Thyroid gland (tissue), 4 donors: ENCODE measurements at regions not wholly inside any gene's neighbourhood (a gene's known extent, or its start where the extent isn't known, plus 50 kb on each side); places are given as distances from the start of the nearest gene placed in this dataset.

Experiments
- POLR2A ChIP-seq, 2 donors: fragments of 450-650 bp; IDR thresholded peaks; one replicate each; pipeline ENCODE4 v1.6.1; 2017; ENCODE audit warnings: antibody characterized with exemption in 2 of 2, mild to moderate bottlenecking in 2 of 2, moderate library complexity in 1 of 2
- TF ChIP-seq, protein P1 (sequence below), 6 experiments: fragments of 200-600 bp in 3 of 6; fragments of 450-650 bp in 3 of 6; sonication (generic) in 3 of 6; IDR thresholded peaks; one replicate each; pipeline ENCODE4 v1.5.1; 2016 to 2019; ENCODE audit warnings: antibody characterized with exemption in 6 of 6, mild to moderate bottlenecking in 2 of 6, inconsistent platforms in 1 of 6, moderate library complexity in 1 of 6

DNA sequence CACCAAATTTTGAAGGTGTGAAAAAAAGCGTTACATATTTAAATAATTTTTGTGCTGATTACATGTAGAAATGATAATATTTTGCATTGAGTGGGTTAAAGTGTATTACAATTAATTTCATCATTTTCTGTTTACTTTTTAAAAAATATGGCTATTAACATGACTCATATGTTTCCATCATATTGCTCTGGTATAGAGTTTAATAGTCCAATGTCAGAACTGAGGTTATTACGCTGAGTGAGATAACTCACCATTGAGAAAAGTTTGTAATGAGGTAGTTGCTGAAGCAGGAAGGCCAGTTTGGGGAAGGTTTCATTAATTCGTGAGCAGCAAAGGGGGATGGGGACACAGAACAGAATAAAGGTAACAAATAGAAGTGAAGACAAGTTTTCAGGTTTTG is 865.7 kb upstream of the MGAT4C start:
- TF ChIP-seq, protein P1, sequence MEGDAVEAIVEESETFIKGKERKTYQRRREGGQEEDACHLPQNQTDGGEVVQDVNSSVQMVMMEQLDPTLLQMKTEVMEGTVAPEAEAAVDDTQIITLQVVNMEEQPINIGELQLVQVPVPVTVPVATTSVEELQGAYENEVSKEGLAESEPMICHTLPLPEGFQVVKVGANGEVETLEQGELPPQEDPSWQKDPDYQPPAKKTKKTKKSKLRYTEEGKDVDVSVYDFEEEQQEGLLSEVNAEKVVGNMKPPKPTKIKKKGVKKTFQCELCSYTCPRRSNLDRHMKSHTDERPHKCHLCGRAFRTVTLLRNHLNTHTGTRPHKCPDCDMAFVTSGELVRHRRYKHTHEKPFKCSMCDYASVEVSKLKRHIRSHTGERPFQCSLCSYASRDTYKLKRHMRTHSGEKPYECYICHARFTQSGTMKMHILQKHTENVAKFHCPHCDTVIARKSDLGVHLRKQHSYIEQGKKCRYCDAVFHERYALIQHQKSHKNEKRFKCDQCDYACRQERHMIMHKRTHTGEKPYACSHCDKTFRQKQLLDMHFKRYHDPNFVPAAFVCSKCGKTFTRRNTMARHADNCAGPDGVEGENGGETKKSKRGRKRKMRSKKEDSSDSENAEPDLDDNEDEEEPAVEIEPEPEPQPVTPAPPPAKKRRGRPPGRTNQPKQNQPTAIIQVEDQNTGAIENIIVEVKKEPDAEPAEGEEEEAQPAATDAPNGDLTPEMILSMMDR (IDR thresholded peaks at IDR 0.05): no peak
- TF ChIP-seq POLR2A (IDR thresholded peaks at IDR 0.05): no peak
